HepG2 (cell line): ENCODE measurements at regions not wholly inside any gene's neighbourhood (a gene's known extent, or its start where the extent isn't known, plus 50 kb on each side); places are given as distances from the start of the nearest gene placed in this dataset.

Experiments
- ATAC-seq: fragments of 200-7000 bp; cut with Tn5 transposase; 3 replicates; pipeline ENCODE4 v1.9.1; 2020; ENCODE audit warnings: mild to moderate bottlenecking, moderate library complexity
- BruUV-seq: library from RNA; stranded (reverse); fragments of 400-500 nt; replicated peaks from 2 replicates; lab custom pipeline; 2021; lab: Mats Ljungman, UMichigan
- CTCF ChIA-PET: fragments of 300-600 bp; formaldehyde crosslinking; extraction: SDS; loops from one replicate; lab custom pipeline; 2021; ENCODE audit warnings: low total read pairs, inconsistent platforms, low intra/inter-chr PET ratio; lab: Yijun Ruan, JAX
- POLR2A ChIA-PET: fragments of 350-600 bp; sonication (Branson Sonifier 250); formaldehyde crosslinking; loops from one replicate; lab custom pipeline; 2020; ENCODE audit warnings: antibody characterized with exemption, inconsistent platforms; lab: Yijun Ruan, JAX
- DNase-seq: peaks from one replicate; pipeline ENCODE4 v3.0.0-alpha.2; 2015; ENCODE audit warnings: low spot score
- FAIRE-seq: peaks from 3 replicates; lab custom pipeline; 2011; peaks lifted over from hg19 to GRCh38; lab: Jason Lieb, UNC
- H2AFZ ChIP-seq: one replicate; pipeline ENCODE4 v1.6.1; 2011; ENCODE audit warnings: low read length, inconsistent platforms
- H3K27ac ChIP-seq: fragments of 300-600 bp; 3 replicates; pipeline ENCODE4 v1.8.0; 2011; ENCODE audit warnings: mixed run types, mild to moderate bottlenecking, mixed read lengths, low read length, inconsistent platforms; ENCODE audit not compliant: insufficient read depth; ENCODE audit errors: extremely low read length
- H3K27me3 ChIP-seq, 2 experiments: fragments of 200-600 bp in 1 of 2; 2 replicates in 1 of 2; 3 replicates in 1 of 2; pipeline versions ENCODE4 v1.6.0 to v1.8.0; 2011; ENCODE audit warnings: low read length in 2 of 2, mild to moderate bottlenecking in 2 of 2, moderate library complexity in 2 of 2, inconsistent platforms in 1 of 2; ENCODE audit not compliant: insufficient read depth in 2 of 2, control insufficient read depth in 1 of 2
- H3K36me3 ChIP-seq, 2 experiments: fragments of 200-600 bp in 1 of 2; replicated peaks in 1 of 2; 2 replicates in 1 of 2; 3 replicates in 1 of 2; pipeline versions ENCODE4 v1.5.1 to v1.8.0; 2011; ENCODE audit warnings: low read length in 2 of 2, inconsistent platforms in 1 of 2; ENCODE audit not compliant: insufficient read depth in 2 of 2, control insufficient read depth in 1 of 2
- H3K4me1 ChIP-seq: 2 replicates; pipeline ENCODE4 v1.5.1; 2012; ENCODE audit warnings: low read length, inconsistent platforms; ENCODE audit not compliant: insufficient read depth
- H3K4me2 ChIP-seq: 2 replicates; pipeline ENCODE4 v1.6.0; 2011; ENCODE audit warnings: low read depth, low read length, inconsistent platforms
- H3K4me3 ChIP-seq, 3 experiments: fragments of 200-600 bp in 1 of 3; sonication (generic), shearing (Covaris generic) in 1 of 3; replicated peaks in 1 of 3; 2 replicates each; pipeline ENCODE4 v1.5.1; 2011 to 2016; ENCODE audit warnings: low read length in 3 of 3, inconsistent platforms in 2 of 3, low read depth in 2 of 3, mild to moderate bottlenecking in 2 of 3, control low read depth in 1 of 3, mixed read lengths in 1 of 3; ENCODE audit not compliant: insufficient read depth in 1 of 3
- H3K79me2 ChIP-seq: one replicate; pipeline ENCODE4 v1.6.1; 2011; ENCODE audit warnings: low read length, inconsistent platforms; ENCODE audit not compliant: insufficient read depth
- H3K9ac ChIP-seq: 2 replicates; pipeline ENCODE4 v1.6.0; 2011; ENCODE audit warnings: mild to moderate bottlenecking, low read depth, low read length, inconsistent platforms; ENCODE audit not compliant: insufficient read depth
- H3K9me3 ChIP-seq: 2 replicates; pipeline ENCODE4 v1.5.1; 2012; ENCODE audit warnings: mild to moderate bottlenecking, low read length
- H4K20me1 ChIP-seq: 2 replicates; pipeline ENCODE4 v1.6.0; 2011; ENCODE audit warnings: inconsistent platforms, mild to moderate bottlenecking, low read length, moderate library complexity; ENCODE audit not compliant: insufficient read depth
- SNAI1 ChIP-seq: sonication (generic); formaldehyde crosslinking; IDR thresholded peaks from 2 replicates; pipeline ENCODE4 v1.5.0; 2020; ENCODE audit warnings: mild to moderate bottlenecking, missing genetic modification reagents, borderline replicate concordance
- ZFP36L1 ChIP-seq: sonication (generic); formaldehyde crosslinking; IDR thresholded peaks from 2 replicates; pipeline ENCODE4 v1.8.0; 2022; ENCODE audit warnings: mild to moderate bottlenecking, missing genetic modification reagents, moderate library complexity
- ZNF446 ChIP-seq: sonication (generic); formaldehyde crosslinking; IDR thresholded peaks from 2 replicates; pipeline ENCODE4 v1.5.0; 2020; ENCODE audit warnings: mild to moderate bottlenecking, missing genetic modification reagents
- ZNF614 ChIP-seq: IDR thresholded peaks from 2 replicates; pipeline ENCODE4 v1.6.1; 2018; ENCODE audit warnings: missing biosample characterization, missing genetic modification reagents, inconsistent platforms, borderline replicate concordance
- ZSCAN22 ChIP-seq: sonication (generic); formaldehyde crosslinking; IDR thresholded peaks from 2 replicates; pipeline ENCODE4 v1.4.0; 2020; ENCODE audit warnings: mild to moderate bottlenecking, missing genetic modification reagents
- WGBS: methylation state at CpG from one replicate; pipeline ENCODE4 v1.1.6; 2017; ENCODE audit warnings: low lambda C conversion rate; 5-methylcytosine and 5-hydroxymethylcytosine counted together
- in situ Hi-C: cut with HindIII; loops from 2 replicates; pipeline ENCODE4 v1.10.0; 2017; ENCODE audit warnings: low pct_unique_long_range_greater_than_20kb; ENCODE audit not compliant: extremely low pct_ligation_motif_present
- intact Hi-C: fragments of 100-400 bp; cut with micrococcal nuclease; formaldehyde crosslinking; loops from one replicate; pipeline ENCODE4 v1.10.0; 2022; ENCODE audit not compliant: unreplicated experiment
- TF ChIP-seq, protein P1 (sequence below), 2 experiments: fragments of 450-650 bp in 1 of 2; sonication (generic) in 1 of 2; formaldehyde crosslinking; IDR thresholded peaks; 2 replicates each; pipeline versions ENCODE4 v1.5.0 to v1.8.0; 2020 to 2022; ENCODE audit warnings: mild to moderate bottlenecking in 1 of 2, missing genetic modification reagents in 1 of 2
- TF ChIP-seq, protein P2 (sequence below): fragments of 450-650 bp; IDR thresholded peaks from 2 replicates; pipeline ENCODE4 v1.6.1; 2016
- TF ChIP-seq, protein P3 (sequence below): sonication (generic); formaldehyde crosslinking; IDR thresholded peaks from 2 replicates; pipeline ENCODE4 v1.5.1; 2020; ENCODE audit warnings: missing genetic modification reagents, mild to moderate bottlenecking, borderline replicate concordance

DNA sequence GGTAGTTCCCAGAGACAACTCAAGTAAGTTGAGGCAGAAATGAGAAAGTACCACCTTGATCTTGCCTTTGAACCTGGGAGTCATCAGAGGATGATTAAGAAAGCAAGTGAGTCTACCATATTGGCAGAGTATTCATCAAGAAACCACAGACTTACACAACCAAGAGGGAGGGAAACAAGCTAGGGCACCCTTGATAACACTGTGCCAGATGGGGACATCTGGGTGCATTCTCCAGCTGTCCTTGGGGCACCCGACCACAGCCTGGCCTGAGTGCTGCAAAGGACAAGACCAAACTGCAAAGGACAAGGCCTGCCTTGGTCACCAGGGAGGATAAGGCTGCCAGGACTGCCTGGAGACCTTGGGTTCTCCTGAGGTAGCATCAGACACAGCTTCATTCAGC lies 553.6 kb downstream of the EPHB1 start (continued):
- TF ChIP-seq, protein P1, sequence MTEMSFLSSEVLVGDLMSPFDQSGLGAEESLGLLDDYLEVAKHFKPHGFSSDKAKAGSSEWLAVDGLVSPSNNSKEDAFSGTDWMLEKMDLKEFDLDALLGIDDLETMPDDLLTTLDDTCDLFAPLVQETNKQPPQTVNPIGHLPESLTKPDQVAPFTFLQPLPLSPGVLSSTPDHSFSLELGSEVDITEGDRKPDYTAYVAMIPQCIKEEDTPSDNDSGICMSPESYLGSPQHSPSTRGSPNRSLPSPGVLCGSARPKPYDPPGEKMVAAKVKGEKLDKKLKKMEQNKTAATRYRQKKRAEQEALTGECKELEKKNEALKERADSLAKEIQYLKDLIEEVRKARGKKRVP (CRISPR knock-in tag; IDR thresholded peaks at IDR 0.05): no peak
- no peak for TF ChIP-seq SNAI1 (CRISPR knock-in tag)
- no peak for TF ChIP-seq ZFP36L1 (CRISPR knock-in tag)
- no peak for TF ChIP-seq ZNF446 (CRISPR knock-in tag)
- TF ChIP-seq ZSCAN22 (CRISPR knock-in tag): no peak

DNA sequence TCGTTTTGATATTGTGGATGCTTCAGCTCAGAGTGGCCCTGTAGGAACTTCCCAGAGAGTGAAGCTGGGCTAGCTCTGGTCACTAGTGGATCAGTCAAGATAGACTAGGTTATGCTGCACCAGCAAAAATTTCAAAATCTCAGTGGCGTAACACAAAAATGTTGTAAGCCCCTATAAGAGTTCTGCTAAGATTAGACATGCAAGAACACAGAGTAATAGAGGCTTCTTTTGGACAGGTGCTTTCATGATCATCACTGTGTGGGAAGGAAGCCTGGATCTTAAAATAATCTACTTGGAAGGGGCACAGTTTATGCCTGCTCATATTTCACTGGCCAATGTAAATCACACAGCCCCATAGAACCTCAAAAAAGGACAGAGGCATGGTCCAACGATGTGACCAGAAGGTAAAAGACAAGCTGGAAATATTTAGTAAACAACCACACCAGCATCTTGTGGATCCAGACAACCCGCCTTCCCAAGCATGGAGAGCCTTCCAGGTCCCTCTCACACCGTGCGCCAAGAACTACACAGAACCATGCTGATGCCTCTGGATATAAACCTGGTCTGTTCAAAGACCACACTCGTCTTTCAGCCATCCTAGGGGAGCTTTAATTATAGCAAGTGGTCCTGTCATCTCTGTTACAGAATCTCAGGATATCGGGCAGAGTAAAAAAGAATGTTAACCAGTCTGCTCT lies 554.3 kb downstream of the EPHB1 start:
- H3K27ac ChIP-seq: no peak overlapping the region
- no peaks in the 10 kb centered on the region for H3K4me1 ChIP-seq
- ATAC-seq (no peak), FAIRE-seq (no peak), DNase-seq (no peak)
- no peak overlapping the region for H3K9ac ChIP-seq
- H3K36me3 ChIP-seq: no peaks in the 10 kb centered on the region
- H3K4me2 ChIP-seq: no peak overlapping the region
- POLR2A ChIA-PET: no interaction called here
- no peak overlapping the region for H2AFZ ChIP-seq
- H3K4me3 ChIP-seq: no peak overlapping the region
- CTCF ChIA-PET: no interaction called here
- in situ Hi-C loops (no loop called here), intact Hi-C loops (no loop called here)
- no TSS peak for BruUV-seq
- H4K20me1 ChIP-seq: no peaks in the 10 kb centered on the region
- TF ChIP-seq, protein P2, sequence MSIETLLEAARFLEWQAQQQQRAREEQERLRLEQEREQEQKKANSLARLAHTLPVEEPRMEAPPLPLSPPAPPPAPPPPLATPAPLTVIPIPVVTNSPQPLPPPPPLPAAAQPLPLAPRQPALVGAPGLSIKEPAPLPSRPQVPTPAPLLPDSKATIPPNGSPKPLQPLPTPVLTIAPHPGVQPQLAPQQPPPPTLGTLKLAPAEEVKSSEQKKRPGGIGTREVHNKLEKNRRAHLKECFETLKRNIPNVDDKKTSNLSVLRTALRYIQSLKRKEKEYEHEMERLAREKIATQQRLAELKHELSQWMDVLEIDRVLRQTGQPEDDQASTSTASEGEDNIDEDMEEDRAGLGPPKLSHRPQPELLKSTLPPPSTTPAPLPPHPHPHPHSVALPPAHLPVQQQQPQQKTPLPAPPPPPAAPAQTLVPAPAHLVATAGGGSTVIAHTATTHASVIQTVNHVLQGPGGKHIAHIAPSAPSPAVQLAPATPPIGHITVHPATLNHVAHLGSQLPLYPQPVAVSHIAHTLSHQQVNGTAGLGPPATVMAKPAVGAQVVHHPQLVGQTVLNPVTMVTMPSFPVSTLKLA: no peak
- TF ChIP-seq ZNF614 (CRISPR knock-in tag): no peak
- TF ChIP-seq, protein P3, sequence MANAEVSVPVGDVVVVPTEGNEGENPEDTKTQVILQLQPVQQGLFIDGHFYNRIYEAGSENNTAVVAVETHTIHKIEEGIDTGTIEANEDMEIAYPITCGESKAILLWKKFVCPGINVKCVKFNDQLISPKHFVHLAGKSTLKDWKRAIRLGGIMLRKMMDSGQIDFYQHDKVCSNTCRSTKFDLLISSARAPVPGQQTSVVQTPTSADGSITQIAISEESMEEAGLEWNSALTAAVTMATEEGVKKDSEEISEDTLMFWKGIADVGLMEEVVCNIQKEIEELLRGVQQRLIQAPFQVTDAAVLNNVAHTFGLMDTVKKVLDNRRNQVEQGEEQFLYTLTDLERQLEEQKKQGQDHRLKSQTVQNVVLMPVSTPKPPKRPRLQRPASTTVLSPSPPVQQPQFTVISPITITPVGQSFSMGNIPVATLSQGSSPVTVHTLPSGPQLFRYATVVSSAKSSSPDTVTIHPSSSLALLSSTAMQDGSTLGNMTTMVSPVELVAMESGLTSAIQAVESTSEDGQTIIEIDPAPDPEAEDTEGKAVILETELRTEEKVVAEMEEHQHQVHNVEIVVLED (CRISPR knock-in tag): no peak
- no peaks in the 10 kb centered on the region; a peak in 1 of 5 replicates for H3K27me3 ChIP-seq
- H3K79me2 ChIP-seq: no peaks in the 10 kb centered on the region
- WGBS: 35% methylated on average over 8 of the region's 8 CpGs
- no peaks in the 10 kb centered on the region for H3K9me3 ChIP-seq
